Esophagus muscularis mucosa (tissue), 3 donors: ENCODE measurements at regions not wholly inside any gene's neighbourhood (a gene's known extent, or its start where the extent isn't known, plus 50 kb on each side); places are given as distances from the start of the nearest gene placed in this dataset.

Experiments
- CTCF ChIP-seq, 3 experiments: fragments of 200-600 bp in 2 of 3; fragments of 450-650 bp in 1 of 3; sonication (generic) in 2 of 3; IDR thresholded peaks; one replicate each; pipeline ENCODE4 v1.5.1; 2017 to 2019; ENCODE audit warnings: antibody characterized with exemption in 3 of 3, mild to moderate bottlenecking in 2 of 3, moderate library complexity in 1 of 3
- POLR2A ChIP-seq: fragments of 450-650 bp; IDR thresholded peaks from one replicate; pipeline ENCODE4 v1.6.1; 2017; ENCODE audit warnings: antibody characterized with exemption, moderate library complexity, mild to moderate bottlenecking, low read depth

DNA sequence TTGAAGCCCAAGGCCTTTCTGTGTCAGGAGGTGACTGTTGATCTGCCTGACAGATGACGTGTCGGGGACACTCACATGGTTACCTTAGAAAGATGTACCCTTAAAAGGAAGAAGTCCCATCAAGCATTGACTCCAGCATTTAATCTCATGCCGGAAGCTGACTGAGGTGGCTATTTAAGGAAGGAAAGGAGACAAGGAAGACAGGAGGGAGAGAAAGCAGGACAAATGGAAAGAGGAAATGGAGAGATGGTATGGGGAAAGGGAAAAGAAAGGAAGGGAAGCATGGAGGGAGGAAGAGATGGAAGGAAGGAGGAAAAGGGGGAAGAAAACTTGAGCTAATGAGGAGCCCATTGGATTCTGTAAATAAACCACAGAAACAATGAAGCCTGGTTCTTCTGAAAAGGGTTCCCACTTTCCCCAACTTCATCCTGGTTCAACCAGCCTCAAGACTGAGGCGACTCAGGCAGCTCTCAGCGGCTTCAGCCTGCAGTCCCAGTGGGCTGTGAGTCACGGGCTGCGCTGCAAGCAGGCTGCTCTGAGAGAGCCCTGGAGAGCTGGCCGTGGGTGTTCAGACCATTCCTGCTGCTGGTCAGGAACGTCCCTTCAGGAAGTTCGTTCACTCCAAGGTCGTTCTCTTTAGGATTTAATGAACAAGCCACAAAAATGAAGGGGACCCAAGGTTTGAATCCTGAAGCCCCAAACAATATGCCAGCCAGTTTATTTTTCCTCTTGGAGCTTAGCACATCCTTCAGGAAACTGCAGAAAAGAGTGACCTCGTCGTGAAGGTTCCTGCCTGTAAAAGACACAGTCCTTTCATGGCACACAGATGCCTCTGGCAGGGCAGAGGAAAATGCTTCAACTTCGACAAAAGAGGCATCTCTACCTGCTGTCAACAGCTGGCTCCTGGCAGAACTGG lies 69.6 kb upstream of the THBS1 start:
- TF ChIP-seq CTCF (IDR thresholded peaks at IDR 0.05) = no peak
- TF ChIP-seq POLR2A = no peak
